ENCODE measurements at regions not wholly inside any gene's neighbourhood (a gene's known extent, or its start where the extent isn't known, plus 50 kb on each side); places are given as distances from the start of the nearest gene placed in this dataset.

DNA sequence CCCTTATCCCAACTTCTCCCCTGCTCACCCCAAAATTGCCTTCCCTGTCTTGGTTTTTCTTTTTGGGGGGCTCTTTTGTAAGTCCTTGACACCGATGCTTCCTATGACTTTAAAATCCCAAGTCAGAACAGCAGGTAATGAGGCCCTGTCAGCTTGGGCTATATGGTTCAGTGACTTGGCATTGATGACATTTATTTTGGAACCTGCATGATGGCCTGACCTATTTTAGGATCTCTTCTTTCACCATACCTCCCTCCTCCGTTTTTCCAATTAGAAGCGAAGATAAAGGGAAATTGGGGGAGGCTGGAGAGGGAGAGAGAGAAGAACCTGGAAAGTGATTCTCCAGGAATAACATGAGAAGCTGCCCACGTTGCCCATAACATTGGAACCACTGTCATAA lies 424.9 kb upstream of the AUTS2 start:
- H3K4ac ChIP-seq (ENCODE audit: low read depth, low read length) = no peak overlapping the region
- H2BK20ac ChIP-seq (ENCODE audit: low read depth, low read length) = no peak overlapping the region
- WGBS, 2 experiments (ENCODE audit: extremely low coverage in 2 of 2, insufficient read length in 1 of 2) = no CpG with 5 or more reads among the region's 4 CpGs
- H4K5ac ChIP-seq (ENCODE audit: low read depth, low read length) = no peak overlapping the region
- H3K79me1 ChIP-seq (ENCODE audit: low read depth in 1 of 2, low read length in 2 of 2) = no peaks in the 10 kb centered on the region
- dilution Hi-C loops (cut with HindIII; ENCODE audit: low sequenced_read_pairs, unreplicated experiment) (no loop called here), intact Hi-C loops (cut with micrococcal nuclease) (no loop called here), in situ Hi-C loops (cut with MboI; ENCODE audit: low sequenced_read_pairs) (no loop called here)
- H2BK120ac ChIP-seq (ENCODE audit: low read depth, low read length) = no peak overlapping the region
- no peak overlapping the region for H3K23ac ChIP-seq (ENCODE audit: low read depth, low read length)
- TF ChIP-seq RAD21 (IDR thresholded peaks at IDR 0.05; ENCODE audit: low read length) (no peak), CHD1 (IDR thresholded peaks at IDR 0.05; ENCODE audit: low read depth, low read length) (no peak), RFX5 (IDR thresholded peaks at IDR 0.05; ENCODE audit: low read depth, low read length) (no peak), MXI1 (IDR thresholded peaks at IDR 0.05; ENCODE audit: borderline replicate concordance, low read depth, low read length) (no peak), MAZ (IDR thresholded peaks at IDR 0.05; ENCODE audit: borderline replicate concordance, low read depth, low read length) (no peak), NFE2L2 (IDR thresholded peaks at IDR 0.05; ENCODE audit: low read depth, low read length) (no peak), SMC3 (IDR thresholded peaks at IDR 0.05; ENCODE audit: low read depth, low read length) (no peak), CEBPB (IDR thresholded peaks at IDR 0.05; ENCODE audit: low read depth, low read length) (no peak), FOS (IDR thresholded peaks at IDR 0.05; ENCODE audit: low read depth, low read length) (no peak), BHLHE40 (IDR thresholded peaks at IDR 0.05; ENCODE audit: low read depth, low read length) (no peak), MAFK (IDR thresholded peaks at IDR 0.05; ENCODE audit: low read depth, low read length) (no peak), POLR2A (IDR thresholded peaks at IDR 0.05; ENCODE audit: low read depth, low read length) (no peak), RCOR1 (IDR thresholded peaks at IDR 0.05; ENCODE audit: insufficient replicate concordance, low read length) (no peak)
- TF ChIP-seq, protein P1, sequence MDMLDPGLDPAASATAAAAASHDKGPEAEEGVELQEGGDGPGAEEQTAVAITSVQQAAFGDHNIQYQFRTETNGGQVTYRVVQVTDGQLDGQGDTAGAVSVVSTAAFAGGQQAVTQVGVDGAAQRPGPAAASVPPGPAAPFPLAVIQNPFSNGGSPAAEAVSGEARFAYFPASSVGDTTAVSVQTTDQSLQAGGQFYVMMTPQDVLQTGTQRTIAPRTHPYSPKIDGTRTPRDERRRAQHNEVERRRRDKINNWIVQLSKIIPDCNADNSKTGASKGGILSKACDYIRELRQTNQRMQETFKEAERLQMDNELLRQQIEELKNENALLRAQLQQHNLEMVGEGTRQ (IDR thresholded peaks at IDR 0.05; ENCODE audit: low read depth, low read length) = no peak
- TF ChIP-seq, protein P2, sequence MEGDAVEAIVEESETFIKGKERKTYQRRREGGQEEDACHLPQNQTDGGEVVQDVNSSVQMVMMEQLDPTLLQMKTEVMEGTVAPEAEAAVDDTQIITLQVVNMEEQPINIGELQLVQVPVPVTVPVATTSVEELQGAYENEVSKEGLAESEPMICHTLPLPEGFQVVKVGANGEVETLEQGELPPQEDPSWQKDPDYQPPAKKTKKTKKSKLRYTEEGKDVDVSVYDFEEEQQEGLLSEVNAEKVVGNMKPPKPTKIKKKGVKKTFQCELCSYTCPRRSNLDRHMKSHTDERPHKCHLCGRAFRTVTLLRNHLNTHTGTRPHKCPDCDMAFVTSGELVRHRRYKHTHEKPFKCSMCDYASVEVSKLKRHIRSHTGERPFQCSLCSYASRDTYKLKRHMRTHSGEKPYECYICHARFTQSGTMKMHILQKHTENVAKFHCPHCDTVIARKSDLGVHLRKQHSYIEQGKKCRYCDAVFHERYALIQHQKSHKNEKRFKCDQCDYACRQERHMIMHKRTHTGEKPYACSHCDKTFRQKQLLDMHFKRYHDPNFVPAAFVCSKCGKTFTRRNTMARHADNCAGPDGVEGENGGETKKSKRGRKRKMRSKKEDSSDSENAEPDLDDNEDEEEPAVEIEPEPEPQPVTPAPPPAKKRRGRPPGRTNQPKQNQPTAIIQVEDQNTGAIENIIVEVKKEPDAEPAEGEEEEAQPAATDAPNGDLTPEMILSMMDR (conservative IDR thresholded peaks at IDR 0.05; ENCODE audit: low read depth, low read length) = no peak
- TF ChIP-seq, protein P3, sequence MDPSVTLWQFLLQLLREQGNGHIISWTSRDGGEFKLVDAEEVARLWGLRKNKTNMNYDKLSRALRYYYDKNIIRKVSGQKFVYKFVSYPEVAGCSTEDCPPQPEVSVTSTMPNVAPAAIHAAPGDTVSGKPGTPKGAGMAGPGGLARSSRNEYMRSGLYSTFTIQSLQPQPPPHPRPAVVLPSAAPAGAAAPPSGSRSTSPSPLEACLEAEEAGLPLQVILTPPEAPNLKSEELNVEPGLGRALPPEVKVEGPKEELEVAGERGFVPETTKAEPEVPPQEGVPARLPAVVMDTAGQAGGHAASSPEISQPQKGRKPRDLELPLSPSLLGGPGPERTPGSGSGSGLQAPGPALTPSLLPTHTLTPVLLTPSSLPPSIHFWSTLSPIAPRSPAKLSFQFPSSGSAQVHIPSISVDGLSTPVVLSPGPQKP (IDR thresholded peaks at IDR 0.05; ENCODE audit: borderline replicate concordance, low read depth, low read length) = no peak
- no peak overlapping the region for H2BK5ac ChIP-seq (ENCODE audit: low read depth, low read length, poor library complexity, severe bottlenecking)
- no peak overlapping the region for H3K9ac ChIP-seq (ENCODE audit: low read depth, low read length)
- no TSS peak for BruUV-seq (replicated peaks)
- H3K18ac ChIP-seq (ENCODE audit: low read depth, low read length) = no peak overlapping the region
- H2AK5ac ChIP-seq (ENCODE audit: low read depth, low read length) = no peak overlapping the region
- no peak overlapping the region for H3K14ac ChIP-seq (replicated peaks; ENCODE audit: low read depth, low read length)
- peaks cover 16% of the 10 kb centered on the region for H3K9me3 ChIP-seq (ENCODE audit: control insufficient read depth, insufficient read depth, low read length)
- no peak overlapping the region for H3K56ac ChIP-seq (ENCODE audit: extremely low read depth, insufficient read depth, low read length)
- H4K20me1 ChIP-seq (ENCODE audit: insufficient read depth, low read length) = no peaks in the 10 kb centered on the region
- H3K4me1 ChIP-seq (ENCODE audit: control insufficient read depth, insufficient read depth, low read length) = no peaks in the 10 kb centered on the region
- POLR2A ChIA-PET (ENCODE audit: unreplicated experiment) = no interaction called here
- no peak overlapping the region for H2AFZ ChIP-seq (replicated peaks; ENCODE audit: low read length, poor library complexity)
- H2BK15ac ChIP-seq (ENCODE audit: low read depth, low read length) = no peak overlapping the region
- no peaks in the 10 kb centered on the region for H3K9me1 ChIP-seq (ENCODE audit: insufficient read depth, low read length)
- DNase-seq (no peak), ATAC-seq (ENCODE audit: low read depth) (no peak)
- H3K36me3 ChIP-seq (ENCODE audit: control insufficient read depth, insufficient read depth, low read length) = no peaks in the 10 kb centered on the region
- no peak overlapping the region for H3K27ac ChIP-seq (ENCODE audit: insufficient read depth, low read length)
- H3K4me3 ChIP-seq (ENCODE audit: insufficient read depth, low read depth, low read length) = no peak overlapping the region
- no peak overlapping the region for H4K91ac ChIP-seq (ENCODE audit: insufficient read depth, low read depth, low read length)
- CTCF ChIA-PET = no interaction called here
- no peak overlapping the region for H2AK9ac ChIP-seq (replicated peaks; ENCODE audit: low read depth, low read length, poor library complexity)
- no peak overlapping the region for H3K4me2 ChIP-seq (ENCODE audit: low read depth, low read length)
- H3K27me3 ChIP-seq (ENCODE audit: control insufficient read depth, insufficient read depth, low read length) = no peaks in the 10 kb centered on the region
- H4K8ac ChIP-seq (ENCODE audit: low read depth in 2 of 2, low read length in 2 of 2) = no peak overlapping the region

All from IMR-90 (cell line).